ENCODE measurements at regions not wholly inside any gene's neighbourhood (a gene's known extent, or its start where the extent isn't known, plus 50 kb on each side); places are given as distances from the start of the nearest gene placed in this dataset.

DNA sequence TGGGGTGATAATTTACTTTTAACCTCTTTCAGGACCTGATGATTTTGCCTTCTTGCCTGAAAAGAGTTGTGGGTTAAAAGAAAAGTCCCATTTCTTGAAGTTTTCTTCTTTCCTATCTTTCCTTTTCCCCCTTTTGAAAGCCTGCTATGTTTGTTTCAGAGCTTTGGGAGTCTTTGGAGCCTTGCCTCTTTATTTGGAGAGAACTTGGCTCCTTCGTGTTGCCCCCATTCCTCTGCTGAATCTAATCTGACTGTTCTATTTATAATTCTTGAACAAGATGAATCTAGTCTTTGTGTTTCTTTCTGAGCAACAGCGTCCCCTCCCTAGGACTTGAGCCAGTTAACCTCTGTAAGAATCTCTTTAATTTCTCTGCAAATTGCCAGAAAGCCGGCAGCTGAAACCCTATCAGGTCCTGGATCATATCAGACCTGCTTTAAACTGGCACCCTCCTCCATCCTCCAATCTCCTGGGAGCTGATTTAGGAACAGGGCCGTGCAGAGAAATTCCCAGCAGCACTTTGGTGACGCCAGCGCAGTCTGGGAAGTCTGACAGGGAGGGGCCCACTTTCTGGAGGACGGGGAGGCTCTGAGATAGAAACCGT is 289.1 kb upstream of the SORL1-AS1 start:
- Mint-ChIP-seq H3K36me3 (ENCODE audit: low read depth) (peaks cover 14% of the 10 kb centered on the region), H3K27ac (ENCODE audit: unreplicated experiment) (peak overlapping the region; percentile 54), H3K27me3 (ENCODE audit: low read depth) (no peaks in the 10 kb centered on the region), H3K9me3 (peaks cover 19% of the 10 kb centered on the region), H3K4me1 (peaks cover 8% of the 10 kb centered on the region), H3K4me3 (no peak overlapping the region)
- DNase-seq (ENCODE audit: low read depth, low spot score), result no peak
- TF ChIP-seq, protein P1, sequence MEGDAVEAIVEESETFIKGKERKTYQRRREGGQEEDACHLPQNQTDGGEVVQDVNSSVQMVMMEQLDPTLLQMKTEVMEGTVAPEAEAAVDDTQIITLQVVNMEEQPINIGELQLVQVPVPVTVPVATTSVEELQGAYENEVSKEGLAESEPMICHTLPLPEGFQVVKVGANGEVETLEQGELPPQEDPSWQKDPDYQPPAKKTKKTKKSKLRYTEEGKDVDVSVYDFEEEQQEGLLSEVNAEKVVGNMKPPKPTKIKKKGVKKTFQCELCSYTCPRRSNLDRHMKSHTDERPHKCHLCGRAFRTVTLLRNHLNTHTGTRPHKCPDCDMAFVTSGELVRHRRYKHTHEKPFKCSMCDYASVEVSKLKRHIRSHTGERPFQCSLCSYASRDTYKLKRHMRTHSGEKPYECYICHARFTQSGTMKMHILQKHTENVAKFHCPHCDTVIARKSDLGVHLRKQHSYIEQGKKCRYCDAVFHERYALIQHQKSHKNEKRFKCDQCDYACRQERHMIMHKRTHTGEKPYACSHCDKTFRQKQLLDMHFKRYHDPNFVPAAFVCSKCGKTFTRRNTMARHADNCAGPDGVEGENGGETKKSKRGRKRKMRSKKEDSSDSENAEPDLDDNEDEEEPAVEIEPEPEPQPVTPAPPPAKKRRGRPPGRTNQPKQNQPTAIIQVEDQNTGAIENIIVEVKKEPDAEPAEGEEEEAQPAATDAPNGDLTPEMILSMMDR (conservative IDR thresholded peaks at IDR 0.05), result no peak

- Mint-ChIP-seq H3K36me3 (ENCODE audit: low read depth) (peaks cover 17% of the 10 kb centered on the region), H3K4me1 (peaks cover 8% of the 10 kb centered on the region), H3K27me3 (ENCODE audit: low read depth) (no peaks in the 10 kb centered on the region), H3K4me3 (no peak overlapping the region), H3K9me3 (peaks cover 17% of the 10 kb centered on the region), H3K27ac (ENCODE audit: unreplicated experiment) (no peak overlapping the region)
- no peak for DNase-seq (ENCODE audit: low read depth, low spot score)
- TF ChIP-seq, protein P1 (conservative IDR thresholded peaks at IDR 0.05), result no peak
Observed at GRCh38 chr11:121741351-121741760, 288.6 kb upstream of the SORL1-AS1 start.

GRCh38 chr11:121740902-121741301 is 288.1 kb upstream of the SORL1-AS1 start:
- H3K36me3 Mint-ChIP-seq (ENCODE audit: low read depth), result peaks cover 18% of the 10 kb centered on the region

DNA sequence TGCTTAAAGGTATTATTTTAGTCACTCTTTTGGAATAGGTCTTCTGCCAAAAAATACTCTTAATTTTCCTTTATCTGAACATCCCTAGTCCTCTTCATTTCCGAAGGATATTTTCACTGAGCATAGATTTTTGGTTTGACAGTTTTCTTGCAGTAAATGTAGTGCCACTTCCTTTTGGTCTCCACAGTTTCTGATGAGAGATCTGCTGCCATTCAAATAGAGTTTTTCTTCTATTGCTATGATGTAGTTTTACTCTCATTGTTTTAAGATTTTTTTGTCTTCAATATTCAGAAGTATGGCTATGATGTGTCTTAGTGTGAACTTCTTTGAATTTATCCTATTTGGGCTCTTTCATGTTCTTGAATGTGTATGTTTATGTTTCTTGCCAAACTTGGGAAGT is 281.1 kb upstream of the SORL1-AS1 start:
- Mint-ChIP-seq H3K4me3 (no peak overlapping the region), H3K27me3 (ENCODE audit: low read depth) (no peaks in the 10 kb centered on the region), H3K4me1 (no peaks in the 10 kb centered on the region), H3K27ac (ENCODE audit: unreplicated experiment) (no peak overlapping the region), H3K36me3 (ENCODE audit: low read depth) (peaks cover 18% of the 10 kb centered on the region), H3K9me3 (peaks cover 18% of the 10 kb centered on the region)
- no peak for DNase-seq (ENCODE audit: low read depth, low spot score)
- TF ChIP-seq, protein P1 (conservative IDR thresholded peaks at IDR 0.05), result no peak

More at GRCh38 chr11:121740902-121741301, 288.1 kb upstream of the SORL1-AS1 start:
- no peak for DNase-seq (ENCODE audit: low read depth, low spot score)
- Mint-ChIP-seq H3K27me3 (ENCODE audit: low read depth) (no peaks in the 10 kb centered on the region), H3K4me3 (no peak overlapping the region), H3K27ac (ENCODE audit: unreplicated experiment) (no peak overlapping the region), H3K9me3 (peaks cover 18% of the 10 kb centered on the region), H3K4me1 (peaks cover 8% of the 10 kb centered on the region)
- TF ChIP-seq, protein P1 (conservative IDR thresholded peaks at IDR 0.05), result no peak

DNA sequence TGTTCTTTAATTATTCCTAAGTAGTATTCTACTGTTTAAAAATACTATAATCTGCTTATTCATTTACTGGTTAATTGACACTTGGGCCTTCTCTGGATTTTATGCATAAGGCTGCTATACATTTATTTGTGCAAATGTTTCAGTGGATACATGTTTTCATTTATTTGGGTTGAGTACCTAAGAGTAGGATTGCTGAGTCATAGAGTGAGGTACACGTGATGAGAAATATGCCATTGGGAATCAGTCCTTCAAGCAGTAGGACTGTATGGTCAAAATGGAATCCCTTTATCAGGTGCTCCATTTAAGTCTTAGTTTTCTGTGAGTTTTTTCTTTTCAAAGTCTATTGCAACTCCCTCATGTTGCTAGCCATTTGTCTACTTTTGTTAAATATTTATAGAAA is 275.2 kb upstream of the SORL1-AS1 start:
- no peak for DNase-seq (ENCODE audit: low read depth, low spot score)
- peaks cover 6% of the 10 kb centered on the region for H3K4me1 Mint-ChIP-seq
- H3K9me3 Mint-ChIP-seq, result peaks cover 5% of the 10 kb centered on the region
- H3K4me3 Mint-ChIP-seq, result no peak overlapping the region
- H3K36me3 Mint-ChIP-seq (ENCODE audit: low read depth), result peaks cover 3% of the 10 kb centered on the region
- TF ChIP-seq, protein P1 (conservative IDR thresholded peaks at IDR 0.05), result no peak
- no peaks in the 10 kb centered on the region for H3K27me3 Mint-ChIP-seq (ENCODE audit: low read depth)
- no peak overlapping the region for H3K27ac Mint-ChIP-seq (ENCODE audit: unreplicated experiment)
